GM21786 (cell line): ENCODE measurements at regions not wholly inside any gene's neighbourhood (a gene's known extent, or its start where the extent isn't known, plus 50 kb on each side); places are given as distances from the start of the nearest gene placed in this dataset.

Experiments used
- ATAC-seq: cut with Tn5 transposase; IDR thresholded peaks from one replicate; pipeline ENCODE4 v1.9.1; 2021; ENCODE audit not compliant: unreplicated experiment

DNA sequence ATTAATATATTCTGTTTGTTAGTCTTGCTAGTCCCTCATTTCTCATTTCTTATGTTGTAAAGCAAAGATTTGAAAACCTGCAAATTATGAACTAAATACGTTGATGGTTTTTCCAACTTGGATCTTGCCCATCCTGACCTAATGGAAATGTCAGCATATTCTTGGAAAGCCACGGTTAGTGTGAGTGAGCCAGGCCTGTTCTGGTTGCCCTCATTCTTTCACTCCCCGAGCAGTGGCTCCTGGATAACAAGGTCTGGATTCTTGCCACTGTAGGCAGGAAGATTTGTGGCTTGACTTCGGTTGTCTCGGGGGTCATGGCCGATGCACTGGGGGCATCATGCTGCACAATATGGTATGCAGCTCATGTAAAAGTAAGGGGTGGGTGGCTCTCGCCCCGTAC lies 359.1 kb downstream of the MEIS1 start:
- ATAC-seq: no peak

DNA sequence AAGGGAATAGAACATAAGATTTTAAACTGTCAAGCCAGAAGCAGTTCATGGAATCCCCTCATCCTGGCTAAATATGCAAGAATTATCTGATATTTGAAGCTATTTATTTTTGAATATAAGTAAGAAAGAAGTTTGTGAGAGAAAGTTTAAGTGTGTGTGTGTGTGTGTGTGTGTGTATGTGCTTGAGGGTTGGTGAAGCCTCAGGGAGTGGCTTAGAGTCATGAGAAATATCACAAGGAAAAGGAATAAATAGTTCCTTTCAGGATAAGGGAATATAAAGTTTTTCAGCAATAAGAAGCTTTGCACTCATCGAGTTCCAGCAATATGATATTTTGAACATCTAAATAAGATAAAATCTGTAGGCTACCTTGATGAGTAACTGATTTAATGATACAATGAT lies 359.6 kb downstream of the MEIS1 start:
- ATAC-seq: no peak

DNA sequence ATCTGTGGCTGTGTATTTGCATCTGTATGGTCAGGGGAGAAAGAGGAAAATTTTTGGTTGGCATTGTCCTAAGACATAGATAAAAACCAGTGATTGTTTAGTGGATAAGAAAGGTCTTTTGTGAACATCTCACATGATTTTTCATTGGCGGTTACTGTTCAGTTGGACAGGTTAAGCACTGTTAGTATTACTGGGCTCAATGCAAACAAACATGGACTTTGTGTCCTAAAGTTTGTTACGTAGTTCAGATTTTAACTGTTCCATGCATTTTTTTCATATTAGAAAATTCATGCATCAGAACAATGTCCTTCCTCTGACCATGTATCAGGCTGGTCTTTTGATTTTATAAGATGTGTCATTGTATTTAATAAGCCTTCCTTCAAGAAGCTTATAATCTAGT lies 368.0 kb downstream of the MEIS1 start:
- no peak for ATAC-seq

DNA sequence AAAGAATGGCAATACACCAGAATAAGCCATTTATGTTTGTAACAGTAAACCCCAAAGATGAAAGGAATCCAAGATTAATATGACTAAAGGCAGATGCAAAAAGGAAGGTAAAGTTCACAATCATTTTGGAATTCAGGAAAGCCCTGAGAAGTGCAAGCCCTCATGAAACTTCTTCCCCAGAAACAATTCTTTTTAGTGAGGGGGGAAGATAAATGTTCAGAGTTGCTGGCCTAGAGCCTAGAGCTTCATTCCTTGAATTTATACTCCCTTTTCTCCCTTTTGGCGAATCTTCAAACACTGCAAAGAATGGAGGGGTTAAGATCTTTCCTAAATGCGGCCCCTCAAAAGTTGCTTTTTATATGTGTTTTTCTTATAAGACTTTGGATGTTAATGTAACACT lies 368.8 kb downstream of the MEIS1 start:
- no peak for ATAC-seq

DNA sequence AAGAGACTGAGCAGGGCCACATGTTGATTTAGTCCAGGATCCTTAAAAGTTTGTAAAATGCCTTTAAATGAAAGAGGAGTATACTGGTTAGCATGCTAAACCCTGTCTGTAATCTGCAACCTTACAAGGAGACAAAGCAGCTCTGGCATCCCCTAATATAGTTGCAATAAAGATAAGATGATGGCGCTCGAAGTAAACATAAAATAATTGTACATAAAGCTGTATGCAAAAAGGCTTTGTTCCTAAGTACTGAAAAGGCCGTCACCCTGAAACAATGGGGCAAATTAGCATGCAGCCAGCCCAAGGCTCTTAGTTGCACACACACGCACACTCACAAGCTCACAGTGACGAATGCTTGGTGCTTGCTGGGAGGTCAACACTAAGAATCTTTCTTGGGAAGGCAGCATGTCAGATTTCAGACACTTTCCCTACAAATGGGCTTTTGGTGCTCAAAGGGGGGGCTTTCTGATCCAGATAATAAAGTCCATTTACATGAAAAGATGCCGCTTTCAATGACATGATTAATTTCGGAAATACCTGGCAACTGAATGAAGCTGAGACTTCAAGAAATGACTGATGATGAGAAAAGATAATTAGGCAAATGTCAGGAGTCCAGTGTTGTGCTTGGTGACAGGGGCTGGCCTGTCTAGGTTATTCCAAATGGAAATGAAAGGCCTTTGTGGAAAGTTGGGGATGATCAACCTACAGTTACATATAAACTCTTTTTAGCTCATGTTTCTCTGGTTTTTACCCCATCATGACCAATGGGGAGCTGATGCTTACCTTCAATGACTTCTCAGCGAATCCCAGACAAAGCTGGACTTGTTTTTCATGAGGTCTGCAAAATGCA lies 370.3 kb downstream of the MEIS1 start:
- ATAC-seq: no peak

DNA sequence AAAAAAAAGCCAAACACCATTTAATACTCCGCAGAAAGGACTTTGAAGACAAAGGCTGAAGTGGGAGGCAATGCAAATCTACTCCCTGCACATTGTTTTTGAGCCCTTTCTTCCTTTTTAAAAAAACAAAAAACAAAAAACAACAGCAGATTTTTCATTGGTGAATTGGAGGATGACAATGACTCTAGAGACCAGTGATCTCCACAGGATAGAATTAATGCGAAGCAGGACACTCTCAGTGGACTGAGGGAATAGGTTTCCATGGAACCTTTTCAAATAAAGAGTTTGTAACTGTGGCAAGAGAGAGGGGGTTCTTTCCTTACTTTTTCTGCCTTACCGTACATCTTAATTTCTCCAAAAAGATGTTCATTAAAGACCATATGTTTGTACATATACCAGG lies 371.0 kb downstream of the MEIS1 start:
- no peak for ATAC-seq

DNA sequence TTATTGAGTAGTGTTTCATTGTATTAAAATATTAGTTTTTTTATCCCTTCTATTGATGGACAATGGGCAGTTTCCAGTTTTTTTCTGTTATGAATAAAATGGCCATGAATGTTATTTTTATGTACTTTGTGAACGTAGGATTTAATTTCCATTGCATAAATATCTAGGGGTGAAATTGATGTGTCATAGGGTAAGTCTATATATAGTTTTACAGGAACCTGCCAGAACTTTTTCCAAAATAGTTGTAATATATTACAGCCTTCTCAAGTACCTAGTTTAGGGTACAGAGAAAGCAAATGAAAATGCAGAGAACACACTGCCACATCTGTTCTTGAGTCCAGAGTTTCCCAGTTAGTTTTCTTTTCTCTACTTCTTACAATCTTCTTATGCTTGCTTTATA lies 378.6 kb downstream of the MEIS1 start:
- ATAC-seq: no peak

DNA sequence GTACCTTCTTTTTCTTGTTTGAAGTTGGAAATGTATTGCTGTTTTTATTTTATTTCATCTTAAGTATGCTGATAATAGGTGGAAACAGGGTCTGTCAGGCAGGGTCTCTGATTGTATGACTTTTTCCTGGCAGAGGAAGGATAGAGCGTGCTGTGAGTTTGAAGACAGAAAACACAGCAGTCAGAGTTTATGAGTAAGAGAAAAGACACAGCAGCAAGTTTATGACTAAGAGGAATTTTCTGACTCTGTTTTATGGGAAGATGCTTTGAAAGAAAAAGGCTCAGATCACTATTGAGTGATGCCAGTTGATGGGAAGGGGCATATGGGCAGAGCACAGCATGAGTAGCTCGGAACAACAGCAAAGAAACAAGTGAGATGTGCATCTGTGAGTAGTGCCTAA lies 379.1 kb downstream of the MEIS1 start:
- ATAC-seq: no peak

DNA sequence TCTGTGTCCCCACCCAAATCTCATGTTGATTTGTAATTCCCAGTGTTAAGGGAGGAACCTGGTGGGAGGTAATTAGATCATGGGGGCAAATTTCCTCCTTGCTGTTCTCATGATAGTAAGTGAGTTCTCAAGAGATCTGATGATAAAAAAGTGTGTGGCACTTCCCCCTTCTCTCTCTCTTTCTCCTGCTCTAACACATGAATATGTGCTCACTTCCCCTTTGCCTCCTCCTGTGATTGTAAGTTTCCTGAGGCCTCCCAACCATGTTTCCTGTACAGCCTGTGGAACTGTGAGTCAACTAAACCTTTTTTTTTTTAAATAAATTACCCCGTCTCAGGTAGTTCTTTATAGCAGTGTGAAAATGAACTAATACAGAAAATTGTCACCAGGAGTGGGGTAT lies 380.0 kb downstream of the MEIS1 start:
- ATAC-seq: no peak

DNA sequence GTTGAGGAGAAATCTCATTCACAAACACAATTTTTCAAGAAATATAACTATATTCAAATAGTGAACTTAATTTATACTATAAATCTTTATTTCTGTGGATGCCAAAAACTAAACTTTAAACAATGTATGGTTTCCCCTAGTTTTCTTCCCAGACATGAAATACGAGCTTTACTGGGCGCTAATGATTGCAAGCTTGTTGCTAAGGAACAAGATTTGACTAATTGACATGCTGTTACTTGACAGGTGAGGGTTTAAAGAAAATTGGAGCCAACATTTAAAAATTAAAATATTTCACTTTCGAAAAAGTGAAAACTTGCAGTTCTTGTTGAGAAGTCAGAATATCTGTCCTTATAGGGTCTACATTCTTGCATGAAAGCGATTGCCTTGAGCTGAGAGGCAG lies 381.0 kb downstream of the MEIS1 start:
- no peak for ATAC-seq

DNA sequence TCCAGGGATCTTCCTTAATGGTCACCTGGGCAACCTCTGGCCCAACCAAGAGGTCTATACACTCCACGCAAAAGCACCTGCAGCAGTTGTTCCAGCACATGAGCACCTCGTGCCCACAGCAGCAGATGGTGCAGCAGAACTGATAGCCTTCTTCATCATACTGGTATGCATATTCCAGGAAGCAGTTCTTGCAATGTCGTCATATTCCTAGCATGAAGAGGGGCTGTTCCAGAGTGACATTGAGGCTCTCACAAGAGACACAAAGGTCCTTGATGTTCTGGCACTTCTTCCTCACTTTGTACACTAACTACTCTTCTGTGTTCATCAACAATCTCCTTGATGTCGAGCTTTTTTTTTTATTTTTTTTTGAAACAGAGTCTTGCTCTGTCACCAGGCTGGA lies 386.2 kb downstream of the MEIS1 start:
- no peak for ATAC-seq

DNA sequence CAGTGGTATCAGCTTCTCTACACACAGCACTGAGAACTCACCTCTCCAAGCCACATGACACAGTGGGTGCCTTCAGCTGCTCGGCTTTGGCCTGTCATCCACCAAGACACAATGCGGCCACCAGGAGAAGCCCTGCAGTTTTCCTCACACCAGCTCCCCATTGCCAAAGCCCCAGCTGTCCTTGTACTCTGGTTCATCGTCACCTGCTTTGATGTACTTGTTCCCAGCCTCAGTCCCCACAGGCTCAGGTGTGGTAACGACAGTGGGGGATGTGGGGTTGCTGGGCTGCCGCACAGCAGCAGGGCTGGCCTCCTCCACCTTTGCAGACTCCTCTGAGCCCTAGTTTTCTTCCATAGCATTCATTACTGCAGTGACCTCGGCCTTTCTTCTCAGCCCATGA lies 387.3 kb downstream of the MEIS1 start:
- no peak for ATAC-seq

DNA sequence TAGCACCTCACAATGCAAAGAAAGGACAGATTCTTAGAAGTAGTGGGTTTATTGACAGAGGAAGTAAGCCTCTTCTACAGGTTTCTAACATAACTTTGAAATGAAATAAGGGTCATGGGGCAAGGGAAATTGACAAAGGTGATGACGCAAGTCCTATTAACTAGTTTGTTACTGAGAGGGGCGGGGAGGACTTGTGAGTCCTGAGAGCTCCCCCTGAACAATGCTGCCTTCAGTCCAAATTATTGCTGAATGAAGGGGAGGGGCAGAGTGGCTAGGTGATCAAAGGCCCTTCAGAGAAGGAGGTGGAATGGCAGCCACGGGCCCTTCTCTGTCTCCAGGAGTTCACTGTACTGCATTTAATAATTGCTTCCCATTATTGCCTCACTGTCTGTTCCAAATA lies 390.0 kb downstream of the MEIS1 start:
- no peak for ATAC-seq

DNA sequence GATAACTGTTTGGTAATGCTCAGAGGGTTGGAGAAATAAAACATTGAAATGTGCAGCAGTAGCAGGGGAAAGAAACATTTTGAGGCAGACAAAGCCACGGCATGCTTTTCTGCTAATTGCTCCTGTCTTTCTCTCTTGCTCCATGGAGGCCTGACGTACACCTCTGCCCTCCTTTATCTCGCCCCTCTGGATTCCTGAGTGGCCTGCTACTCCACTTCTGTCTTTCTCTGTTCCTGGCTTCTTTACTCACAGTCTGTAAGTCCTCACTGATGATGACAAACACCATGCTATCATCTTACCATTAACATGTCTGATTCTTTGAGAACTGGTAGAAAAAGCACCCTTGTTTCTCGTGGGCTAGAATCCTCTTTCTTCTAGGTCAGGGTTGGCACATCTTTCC lies 392.9 kb downstream of the MEIS1 start:
- ATAC-seq: no peak

DNA sequence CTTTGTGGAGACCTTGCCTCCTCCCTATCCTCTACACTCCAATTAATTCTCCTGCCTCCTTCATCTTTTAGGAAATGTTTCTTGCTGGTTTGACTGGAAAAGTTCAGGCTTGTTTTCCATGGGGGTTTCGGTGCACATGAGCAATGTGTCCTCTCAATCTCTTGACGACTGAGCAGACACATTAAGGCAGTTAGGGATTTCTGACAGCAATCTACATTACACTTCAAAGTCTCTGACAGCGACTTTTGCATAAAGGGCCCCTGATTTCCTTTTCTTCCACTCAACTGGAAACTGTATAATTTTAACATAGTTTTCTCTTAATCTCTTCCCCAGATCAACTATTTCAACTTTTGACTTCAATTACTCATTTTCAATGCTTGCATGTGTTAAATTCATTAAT lies 394.0 kb downstream of the MEIS1 start:
- ATAC-seq: no peak

DNA sequence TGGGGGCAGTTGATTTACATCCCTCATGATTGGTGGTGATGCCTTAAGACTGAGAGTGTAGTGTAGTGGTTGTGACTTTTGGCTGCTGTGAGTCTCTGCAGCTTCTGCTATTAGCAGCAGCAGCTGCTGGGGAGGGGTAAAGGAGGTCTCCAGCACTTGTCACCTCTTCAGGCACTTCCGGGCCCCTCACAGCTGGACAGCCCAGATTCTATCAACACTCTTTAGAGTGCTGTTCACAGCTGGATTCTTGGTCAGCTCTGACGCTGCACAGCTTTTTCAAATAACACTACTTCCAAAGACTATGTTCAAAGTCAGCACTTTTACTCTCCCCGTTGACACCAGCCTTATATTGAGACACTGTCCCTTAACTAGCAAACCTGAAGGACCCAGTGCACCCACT lies 396.0 kb downstream of the MEIS1 start:
- ATAC-seq: no peak

DNA sequence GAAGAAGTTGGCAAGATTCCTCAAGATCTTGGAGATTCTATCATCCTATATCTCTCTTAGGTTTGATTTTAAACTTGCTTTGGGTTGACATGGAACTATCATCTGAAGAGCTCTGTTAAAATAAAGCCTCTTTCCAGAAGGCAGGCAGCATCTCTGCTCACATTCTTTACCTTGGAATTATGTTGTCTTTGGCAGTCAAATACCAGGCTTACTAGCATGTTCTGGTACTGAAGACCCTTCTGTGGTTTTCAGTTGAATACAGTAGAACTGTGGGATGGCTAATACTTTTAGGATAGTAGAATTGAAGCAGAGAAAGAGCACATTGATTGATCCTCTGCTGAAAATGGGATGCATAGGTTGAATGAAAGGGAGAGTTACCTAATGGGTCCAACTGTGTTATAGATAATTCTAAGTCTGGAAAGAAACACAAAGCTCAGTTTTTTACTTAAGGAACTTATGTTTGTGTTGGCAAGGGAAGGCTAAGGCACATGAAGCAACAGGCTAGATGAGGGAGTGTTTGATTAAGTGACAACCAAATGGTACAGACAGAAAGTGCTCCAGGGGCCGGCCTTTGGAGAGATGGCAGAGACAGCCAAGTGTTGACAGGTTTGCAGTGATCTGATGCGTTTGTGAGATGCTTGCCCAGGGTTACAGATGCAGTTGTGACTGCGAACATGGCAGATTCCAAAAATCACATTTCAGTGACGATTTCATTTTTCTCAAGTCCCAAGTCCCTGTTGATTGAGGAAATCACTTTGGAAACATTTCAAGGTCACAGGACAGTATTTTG lies 397.9 kb downstream of the MEIS1 start:
- ATAC-seq: no peak

DNA sequence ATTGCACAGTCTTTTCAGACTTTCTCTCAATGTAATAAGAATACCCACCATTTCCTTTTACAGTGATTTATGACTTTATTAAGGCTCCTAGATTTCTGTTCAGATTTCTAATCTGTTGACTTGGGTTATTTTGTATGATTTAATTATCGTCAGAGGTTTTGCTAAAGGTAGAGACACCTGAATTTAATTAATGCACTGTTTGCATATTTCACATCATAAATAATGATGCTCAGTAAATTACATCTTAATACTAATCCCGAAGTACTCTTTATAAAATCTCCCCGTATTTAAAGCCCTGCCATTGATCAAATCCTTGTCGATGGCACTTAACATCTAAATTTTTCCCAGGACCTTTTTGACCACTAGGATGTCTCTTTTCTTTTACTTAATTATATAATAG lies 399.9 kb downstream of the MEIS1 start:
- ATAC-seq: no peak

DNA sequence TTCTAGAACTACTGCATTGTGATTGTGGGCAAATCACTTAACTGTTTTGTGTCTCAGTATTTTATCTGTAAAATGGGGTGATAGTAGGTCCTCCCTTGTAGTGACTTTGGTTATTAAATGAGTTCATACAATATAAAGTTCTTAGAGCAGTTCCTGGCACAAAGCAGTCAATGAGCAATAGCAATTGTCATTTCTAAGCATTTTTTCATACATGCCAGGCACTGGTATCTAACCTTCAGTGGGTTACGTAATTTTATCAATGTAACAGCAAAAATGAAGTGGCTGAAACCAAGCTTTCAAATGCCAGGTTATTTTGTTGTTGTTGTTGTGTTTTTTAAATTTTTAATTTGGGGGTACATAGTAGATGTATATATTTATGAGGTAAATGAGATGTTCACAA lies 401.9 kb downstream of the MEIS1 start:
- ATAC-seq: no peak

DNA sequence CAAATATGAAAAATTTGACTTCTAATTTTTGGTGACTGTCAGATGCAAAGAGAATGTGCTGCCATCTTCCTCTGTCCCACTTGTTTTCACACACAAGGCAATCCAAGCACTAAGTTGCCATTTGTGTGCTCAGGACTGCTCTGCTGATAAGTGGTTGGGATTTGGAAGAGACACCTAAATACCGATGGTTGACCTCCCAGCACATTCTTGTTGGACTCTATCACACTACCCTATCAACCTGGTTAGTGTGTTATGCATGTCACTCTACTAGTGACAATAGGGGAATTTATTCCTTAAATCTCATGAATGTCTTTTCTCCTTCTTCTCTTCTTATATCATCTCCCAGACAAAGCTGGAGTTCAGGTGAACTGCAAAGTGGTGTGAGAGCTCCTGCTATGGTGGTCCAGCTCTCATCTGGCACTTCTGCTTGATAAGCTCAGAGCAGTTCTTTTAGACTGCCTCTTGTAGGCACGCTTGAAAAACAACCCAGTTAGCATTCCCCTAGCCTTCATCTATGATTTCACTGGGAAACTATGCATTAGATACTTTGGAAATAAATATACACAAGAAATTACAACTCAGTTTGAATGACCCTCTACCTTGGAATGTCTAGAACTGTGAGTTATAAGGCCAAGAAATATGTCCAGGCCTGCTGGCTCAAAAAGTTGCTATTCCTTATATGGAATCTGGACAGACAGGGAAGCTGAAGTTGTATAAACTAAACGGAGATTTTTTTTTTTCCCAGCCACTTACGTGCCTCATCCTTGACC lies 404.8 kb downstream of the MEIS1 start:
- no peak for ATAC-seq

DNA sequence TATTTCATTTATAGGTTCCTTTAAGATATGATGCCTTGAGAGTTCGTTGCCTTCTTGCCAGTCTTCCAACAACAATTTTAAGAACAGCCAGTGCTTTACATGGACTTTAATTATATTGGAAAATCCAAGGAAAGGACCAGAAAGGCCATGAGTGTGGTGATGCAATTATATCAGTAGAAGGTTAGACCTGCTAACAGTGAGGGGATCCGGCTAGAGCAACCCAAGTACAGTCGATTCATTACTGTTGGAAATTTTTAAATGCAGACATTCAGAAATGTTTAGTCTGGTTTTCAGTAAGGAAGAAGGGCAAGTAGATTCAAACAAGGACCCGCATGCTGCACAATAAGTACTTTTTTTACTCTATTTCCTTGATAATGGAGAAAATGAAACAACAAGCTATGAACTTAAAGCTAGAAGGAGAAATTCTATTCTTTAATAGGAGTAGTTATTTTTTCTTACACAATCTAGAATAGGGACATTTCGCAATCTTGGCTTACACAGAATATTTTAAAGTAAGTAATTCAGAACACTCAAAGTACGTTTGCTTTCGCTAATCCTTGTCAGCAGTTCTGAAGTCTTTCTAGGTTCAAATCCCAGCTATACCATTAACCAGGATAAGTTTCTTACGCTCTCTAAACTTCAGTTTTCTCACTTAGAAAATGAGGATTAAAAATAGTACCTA lies 405.5 kb downstream of the MEIS1 start:
- no peak for ATAC-seq
